Endothelial cell of umbilical vein (primary cell): ENCODE measurements at regions not wholly inside any gene's neighbourhood (a gene's known extent, or its start where the extent isn't known, plus 50 kb on each side); places are given as distances from the start of the nearest gene placed in this dataset.

Source experiments
- BruUV-seq: library from RNA; stranded (reverse); fragments of 400-500 nt; replicated peaks from 2 replicates; lab custom pipeline; 2021; lab: Mats Ljungman, UMichigan
- CTCF ChIA-PET: fragments of 300-600, 350-600 bp; sonication (Branson Sonifier 250); formaldehyde crosslinking; loops from one replicate; lab custom pipeline; 2021; ENCODE audit warnings: antibody characterized with exemption, inconsistent platforms; lab: Charles Lee
- POLR2A ChIA-PET: fragments of 300-600, 350-600 bp; sonication (Branson Sonifier 250); formaldehyde crosslinking; loops from one replicate; lab custom pipeline; 2021; ENCODE audit warnings: antibody characterized with exemption, inconsistent platforms; lab: Charles Lee
- DNase-seq: peaks from one replicate; pipeline ENCODE4 v3.0.0-alpha.2; 2011; ENCODE audit warnings: low read depth, low spot score
- FAIRE-seq: peaks from 2 replicates; lab custom pipeline; 2011; peaks lifted over from hg19 to GRCh38; lab: Jason Lieb, UNC
- H2AFZ ChIP-seq: 2 replicates; pipeline ENCODE4 v1.6.0; 2012; ENCODE audit warnings: low read depth, low read length, control low read depth, inconsistent platforms
- H3K27ac ChIP-seq: 2 replicates; pipeline ENCODE4 v1.5.1; 2011; ENCODE audit warnings: low read depth, mild to moderate bottlenecking, control low read depth, low read length, moderate library complexity; ENCODE audit not compliant: insufficient read depth
- H3K27me3 ChIP-seq, 2 experiments: 2 replicates each; pipeline versions ENCODE4 v1.6.0 to v1.6.1; 2011; ENCODE audit warnings: low read length in 2 of 2, mixed read lengths in 1 of 2; ENCODE audit not compliant: control insufficient read depth in 2 of 2, insufficient read depth in 2 of 2
- H3K36me3 ChIP-seq, 2 experiments: 2 replicates in 1 of 2; 3 replicates in 1 of 2; pipeline ENCODE4 v1.5.1; 2011; ENCODE audit warnings: low read length in 2 of 2, mild to moderate bottlenecking in 1 of 2, moderate library complexity in 1 of 2; ENCODE audit not compliant: control insufficient read depth in 2 of 2, insufficient read depth in 2 of 2; ENCODE audit errors: extremely low read depth in 1 of 2
- H3K4me1 ChIP-seq: 3 replicates; pipeline ENCODE4 v1.5.1; 2011; ENCODE audit warnings: mild to moderate bottlenecking, low read length; ENCODE audit not compliant: control insufficient read depth, insufficient read depth; ENCODE audit errors: extremely low read depth
- H3K4me2 ChIP-seq: 2 replicates; pipeline ENCODE4 v1.6.1; 2011; ENCODE audit warnings: low read length, control low read depth, mixed read lengths; ENCODE audit not compliant: insufficient read depth
- H3K4me3 ChIP-seq, 3 experiments: fragments of 200-600 bp in 1 of 3; sonication (generic), shearing (Covaris generic) in 1 of 3; replicated peaks in 1 of 3; 2 replicates each; pipeline ENCODE4 v1.5.1; 2011 to 2016; ENCODE audit warnings: control low read depth in 3 of 3, low read length in 3 of 3, mild to moderate bottlenecking in 2 of 3, inconsistent platforms in 1 of 3, low read depth in 1 of 3, moderate library complexity in 1 of 3; ENCODE audit not compliant: insufficient read depth in 1 of 3
- H3K79me2 ChIP-seq: 2 replicates; pipeline ENCODE4 v1.6.0; 2012; ENCODE audit warnings: low read length, inconsistent platforms; ENCODE audit not compliant: control insufficient read depth, insufficient read depth
- H3K9ac ChIP-seq: replicated peaks from 2 replicates; pipeline ENCODE3; 2011; ENCODE audit warnings: low read length, control low read depth; ENCODE audit not compliant: insufficient read depth; ENCODE audit errors: extremely low read depth
- H3K9me1 ChIP-seq: replicated peaks from 3 replicates; pipeline ENCODE4 v1.6.0; 2011; ENCODE audit warnings: mild to moderate bottlenecking, low read length; ENCODE audit not compliant: control insufficient read depth, insufficient read depth; ENCODE audit errors: extremely low read depth
- H3K9me3 ChIP-seq: replicated peaks from 2 replicates; pipeline ENCODE4 v1.5.1; 2012; ENCODE audit warnings: low read length, inconsistent platforms; ENCODE audit not compliant: control insufficient read depth, insufficient read depth
- H4K20me1 ChIP-seq: replicated peaks from 2 replicates; pipeline ENCODE3; 2011; ENCODE audit warnings: mild to moderate bottlenecking, low read length; ENCODE audit not compliant: control insufficient read depth, insufficient read depth; ENCODE audit errors: extremely low read depth
- CTCF ChIP-seq, 2 donors: IDR thresholded peaks; 1 replicate in 1 of 2; 2 replicates in 1 of 2; pipeline ENCODE4 v1.5.1; 2011; ENCODE audit warnings: low read length in 2 of 2, mild to moderate bottlenecking in 2 of 2, moderate library complexity in 2 of 2, control low read depth in 1 of 2, inconsistent platforms in 1 of 2, low read depth in 1 of 2; ENCODE audit not compliant: insufficient read depth in 1 of 2; ENCODE audit errors: extremely low read depth in 1 of 2
- EZH2 ChIP-seq: IDR thresholded peaks from 2 replicates; pipeline ENCODE4 v1.6.1; 2012; ENCODE audit warnings: borderline replicate concordance, low read depth, mild to moderate bottlenecking, moderate library complexity, low read length, inconsistent platforms; ENCODE audit not compliant: severe bottlenecking
- GATA2 ChIP-seq: IDR thresholded peaks from 2 replicates; pipeline ENCODE4 v1.7.0; 2011; ENCODE audit warnings: low read depth, mild to moderate bottlenecking, moderate library complexity, mixed read lengths, low read length; ENCODE audit not compliant: insufficient read length, insufficient read depth
- JUN ChIP-seq: IDR thresholded peaks from 2 replicates; pipeline ENCODE4 v1.6.1; 2011; ENCODE audit warnings: borderline replicate concordance, low read depth; ENCODE audit not compliant: insufficient read length, insufficient read depth
- POLR2AphosphoS5 ChIP-seq: IDR thresholded peaks from 2 replicates; pipeline ENCODE4 v1.6.1; 2012; ENCODE audit warnings: low read depth, mild to moderate bottlenecking, control low read depth, low read length, moderate library complexity; ENCODE audit not compliant: insufficient read depth
- dilution Hi-C: fragments of 300-500 bp; cut with MboI; formaldehyde crosslinking; loops from one replicate; pipeline ENCODE4 v1.15.0; 2019; ENCODE audit warnings: low sequenced_read_pairs; ENCODE audit not compliant: extremely low pct_ligation_motif_present
- intact Hi-C: fragments of 100-400 bp; cut with micrococcal nuclease; formaldehyde crosslinking; loops from one replicate; pipeline ENCODE4 v1.10.0; 2022
- TF ChIP-seq, protein P1 (sequence below): IDR thresholded peaks from 2 replicates; pipeline ENCODE4 v1.6.1; 2011; ENCODE audit not compliant: insufficient read depth, insufficient read length

GRCh38 chr3:118165413-118165812 lies 869.2 kb downstream of the IGSF11 start:
- no peak for DNase-seq
- intact Hi-C loops (no loop called here), dilution Hi-C loops (no loop called here)
- peaks cover 2% of the 10 kb centered on the region for H3K9me3 ChIP-seq
- H3K27ac ChIP-seq, result no peak overlapping the region
- no peaks in the 10 kb centered on the region for H4K20me1 ChIP-seq
- no peak overlapping the region for H3K9ac ChIP-seq
- H3K9me1 ChIP-seq, result no peaks in the 10 kb centered on the region
- H3K4me3 ChIP-seq, result no peak overlapping the region
- TF ChIP-seq GATA2 (no peak), EZH2 (no peak), JUN (no peak), POLR2AphosphoS5 (no peak), CTCF (IDR thresholded peaks at IDR 0.05; ENCODE audit: extremely low read depth in 1 of 2, insufficient read depth in 1 of 2, low read depth in 1 of 2, low read length in 2 of 2) (no peak)
- TF ChIP-seq, protein P1, sequence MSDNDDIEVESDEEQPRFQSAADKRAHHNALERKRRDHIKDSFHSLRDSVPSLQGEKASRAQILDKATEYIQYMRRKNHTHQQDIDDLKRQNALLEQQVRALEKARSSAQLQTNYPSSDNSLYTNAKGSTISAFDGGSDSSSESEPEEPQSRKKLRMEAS, result no peak
- no peaks in the 10 kb centered on the region for H3K27me3 ChIP-seq
- no TSS peak for BruUV-seq
- no peaks in the 10 kb centered on the region for H3K79me2 ChIP-seq
- H3K36me3 ChIP-seq, result no peaks in the 10 kb centered on the region
- no peak overlapping the region for H3K4me2 ChIP-seq
- no peak overlapping the region for H2AFZ ChIP-seq
- ChIA-PET POLR2A (no interaction called here), CTCF (no interaction called here)
- H3K4me1 ChIP-seq, result no peaks in the 10 kb centered on the region
- FAIRE-seq, result no peak
